Stomach (tissue), 8 donors: ENCODE measurements at regions not wholly inside any gene's neighbourhood (a gene's known extent, or its start where the extent isn't known, plus 50 kb on each side); places are given as distances from the start of the nearest gene placed in this dataset.

Experiments used
- DNase-seq, 2 donors: peaks; one replicate each; pipeline versions ENCODE4 v3.0.0 to v3.0.0-alpha.2; 2013 to 2019
- H3K27ac ChIP-seq, 5 donors: fragments of 200-600 bp in 4 of 5; sonication (generic) in 4 of 5; one replicate each; pipeline ENCODE4 v1.5.1; 2013 to 2019; ENCODE audit warnings: mild to moderate bottlenecking in 1 of 5, moderate library complexity in 1 of 5
- H3K27me3 ChIP-seq, 3 donors: fragments of 200-600 bp; sonication (generic); one replicate each; pipeline ENCODE4 v1.5.1; 2017 to 2019; ENCODE audit warnings: mixed run types in 1 of 3
- H3K36me3 ChIP-seq, 4 donors: fragments of 200-600 bp; sonication (generic); 1 replicate in 3 of 4; 2 replicates in 1 of 4; pipeline ENCODE4 v1.5.1; 2016 to 2019
- H3K4me1 ChIP-seq, 4 donors: fragments of 200-600 bp; sonication (generic); one replicate each; pipeline ENCODE4 v1.5.1; 2016 to 2019
- H3K4me3 ChIP-seq, 4 donors: fragments of 200-600 bp; sonication (generic) in 3 of 4; one replicate each; pipeline ENCODE4 v1.5.1; 2016 to 2019; ENCODE audit warnings: mild to moderate bottlenecking in 1 of 4
- H3K9me3 ChIP-seq, 4 donors: fragments of 200-600 bp; sonication (generic); one replicate each; pipeline ENCODE4 v1.5.1; 2016 to 2019
- CTCF ChIP-seq, 7 experiments: fragments of 450-650 bp in 4 of 7; fragments of 200-600 bp in 3 of 7; sonication (generic) in 3 of 7; IDR thresholded peaks; one replicate each; pipeline ENCODE4 v1.5.1; 2016 to 2019; ENCODE audit warnings: antibody characterized with exemption in 7 of 7, control low read depth in 2 of 7, mild to moderate bottlenecking in 1 of 7
- EP300 ChIP-seq: sonication (generic); formaldehyde crosslinking; IDR thresholded peaks from one replicate; pipeline ENCODE4 v1.6.1; 2017; ENCODE audit warnings: antibody characterized with exemption
- POLR2A ChIP-seq, 4 donors: fragments of 450-650 bp; IDR thresholded peaks; one replicate each; pipeline ENCODE4 v1.6.1; 2016; ENCODE audit warnings: antibody characterized with exemption in 4 of 4, control low read depth in 2 of 4, mild to moderate bottlenecking in 1 of 4, moderate library complexity in 1 of 4
- POLR2AphosphoS5 ChIP-seq, 3 donors: sonication (generic); formaldehyde crosslinking; IDR thresholded peaks; one replicate each; pipeline ENCODE4 v1.6.1; 2016; ENCODE audit warnings: antibody characterized with exemption in 3 of 3
- WGBS, 5 donors: extraction: QIAGEN DNeasy Blood & Tissue Kit in 3 of 5; methylation state at CpG; one replicate each; pipeline versions ENCODE4 v1.1.5 to v1.1.7; 2013 to 2018; 5-methylcytosine and 5-hydroxymethylcytosine counted together
- intact Hi-C: fragments of 100-400 bp; cut with DNase I; formaldehyde crosslinking; loops from one replicate; pipeline ENCODE4 v1.15.1; 2023; ENCODE audit warnings: low total_unique reads
- donor health status: healthy with polysubstance abuse.
- donor health status: Bipolar disorder and iron deficiency.
- donor health status: healthy.

- H3K4me3 ChIP-seq: no peak overlapping the region
- H3K9me3 ChIP-seq: peaks cover 0 to 6% (median 0%) of the 10 kb centered on the region in 4 donors
- 88 to 98% (median 95%) methylated on average over 1 of the region's 1 CpG for WGBS, 5 donors
- H3K36me3 ChIP-seq: no peaks in the 10 kb centered on the region
- H3K4me1 ChIP-seq: no peaks in the 10 kb centered on the region
- TF ChIP-seq POLR2AphosphoS5 (IDR thresholded peaks at IDR 0.05): no peak
- no peak for TF ChIP-seq EP300
- no peak for TF ChIP-seq POLR2A (IDR thresholded peaks at IDR 0.05)
- no peak for TF ChIP-seq CTCF (IDR thresholded peaks at IDR 0.05)
- DNase-seq: no peak
- intact Hi-C loops: no loop called here
- no peaks in the 10 kb centered on the region for H3K27me3 ChIP-seq
- no peak overlapping the region for H3K27ac ChIP-seq
These were observed 1225.7 kb upstream of the MIR17HG start for GRCh38 chr13:90121784-90122183.

GRCh38 chr13:90122531-90122930, 1225.0 kb upstream of the MIR17HG start:
- Histone ChIP-seq H3K27ac (no peak overlapping the region), H3K36me3 (no peaks in the 10 kb centered on the region), H3K27me3 (no peaks in the 10 kb centered on the region), H3K4me3 (no peak overlapping the region), H3K4me1 (no peaks in the 10 kb centered on the region), H3K9me3 (peaks cover 0 to 2% (median 0%) of the 10 kb centered on the region in 4 donors)
- TF ChIP-seq POLR2AphosphoS5 (IDR thresholded peaks at IDR 0.05) (no peak), POLR2A (IDR thresholded peaks at IDR 0.05) (no peak), CTCF (IDR thresholded peaks at IDR 0.05) (no peak), EP300 (no peak)
- intact Hi-C loops: no loop called here
- no peak for DNase-seq
- 87 to 93% (median 90%) methylated on average over 2 of the region's 2 CpGs for WGBS, 5 donors

GRCh38 chr13:90135558-90135957, 1211.9 kb upstream of the MIR17HG start:
- Histone ChIP-seq H3K9me3 (peaks cover 0 to 8% (median 0%) of the 10 kb centered on the region in 4 donors), H3K36me3 (no peaks in the 10 kb centered on the region), H3K4me3 (no peak overlapping the region), H3K4me1 (no peaks in the 10 kb centered on the region), H3K27me3 (no peaks in the 10 kb centered on the region), H3K27ac (no peak overlapping the region)
- intact Hi-C loops: no loop called here
- 59 to 83% (median 81%) methylated on average over 3 of the region's 3 CpGs for WGBS, 5 donors
- TF ChIP-seq EP300 (no peak), POLR2AphosphoS5 (IDR thresholded peaks at IDR 0.05) (no peak), POLR2A (IDR thresholded peaks at IDR 0.05) (no peak), CTCF (IDR thresholded peaks at IDR 0.05) (no peak)
- DNase-seq: no peak

- TF ChIP-seq CTCF (IDR thresholded peaks at IDR 0.05): no peak
- TF ChIP-seq EP300: no peak
- no peak for TF ChIP-seq POLR2A (IDR thresholded peaks at IDR 0.05)
- no peak for TF ChIP-seq POLR2AphosphoS5 (IDR thresholded peaks at IDR 0.05)
- H3K4me1 ChIP-seq: no peaks in the 10 kb centered on the region
- intact Hi-C loops: no loop called here
- no peaks in the 10 kb centered on the region for H3K36me3 ChIP-seq
- WGBS, 5 donors: 63 to 74% (median 72%) methylated on average over 5 of the region's 5 CpGs
- no peak overlapping the region for H3K4me3 ChIP-seq
- peaks cover 0 to 3% (median 0%) of the 10 kb centered on the region in 4 donors for H3K9me3 ChIP-seq
- no peak overlapping the region for H3K27ac ChIP-seq
- DNase-seq: no peak
- H3K27me3 ChIP-seq: no peaks in the 10 kb centered on the region
These were observed 1205.2 kb upstream of the MIR17HG start for GRCh38 chr13:90142251-90142650.
